NT2/D1 (cell line): ENCODE measurements at regions not wholly inside any gene's neighbourhood (a gene's known extent, or its start where the extent isn't known, plus 50 kb on each side); places are given as distances from the start of the nearest gene placed in this dataset.

Source experiments
- DNase-seq: peaks from one replicate; pipeline ENCODE4 v3.0.0-alpha.2; 2011; ENCODE audit warnings: low read depth, low spot score
- H3K27me3 ChIP-seq: 2 replicates; pipeline ENCODE4 v1.6.0; 2011; ENCODE audit warnings: mild to moderate bottlenecking; ENCODE audit not compliant: insufficient read length, insufficient read depth
- H3K36me3 ChIP-seq: 2 replicates; pipeline ENCODE4 v1.6.1; 2011; ENCODE audit warnings: mild to moderate bottlenecking, low read length, mixed read lengths; ENCODE audit not compliant: insufficient read depth, insufficient read length
- H3K4me1 ChIP-seq: 2 replicates; pipeline ENCODE4 v1.5.1; 2011; ENCODE audit not compliant: insufficient read depth, insufficient read length
- H3K4me3 ChIP-seq: 2 replicates; pipeline ENCODE4 v1.5.1; 2011; ENCODE audit warnings: low read depth; ENCODE audit not compliant: insufficient read length
- H3K9ac ChIP-seq: 2 replicates; pipeline ENCODE4 v1.6.0; 2011; ENCODE audit warnings: low read depth; ENCODE audit not compliant: insufficient read length
- H3K9me3 ChIP-seq: 2 replicates; pipeline ENCODE4 v1.5.1; 2011; ENCODE audit warnings: mild to moderate bottlenecking, low read length; ENCODE audit not compliant: insufficient read depth
- SUZ12 ChIP-seq: IDR thresholded peaks from 2 replicates; pipeline ENCODE4 v1.6.1; 2011; ENCODE audit not compliant: insufficient read length, insufficient read depth; ENCODE audit errors: extremely low read depth
- YY1 ChIP-seq: IDR thresholded peaks from 2 replicates; pipeline ENCODE4 v1.6.1; 2011; ENCODE audit not compliant: insufficient read length, insufficient read depth
- ZNF274 ChIP-seq: IDR thresholded peaks from 2 replicates; pipeline ENCODE4 v1.6.1; 2011; ENCODE audit warnings: mild to moderate bottlenecking, low read depth, low read length

DNA sequence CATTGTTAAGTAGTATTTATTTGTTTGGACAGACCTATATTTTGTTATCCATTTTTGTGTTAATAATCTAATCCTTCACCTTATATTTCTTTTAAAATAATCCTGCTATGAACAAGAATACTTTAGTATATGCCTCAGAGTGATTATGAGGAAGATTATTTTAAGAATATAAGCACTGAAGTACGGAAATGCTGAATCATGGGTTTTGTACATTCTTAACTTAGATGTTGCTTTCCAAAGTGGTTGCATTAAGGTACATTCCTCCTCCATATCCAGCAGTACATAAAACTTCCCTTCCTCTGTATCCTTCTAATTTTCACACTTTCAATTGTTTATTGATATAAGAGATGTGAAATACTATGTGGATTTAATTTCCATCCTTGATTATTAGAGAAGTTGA lies 491.4 kb upstream of the GRID2 start:
- no peak overlapping the region for H3K9ac ChIP-seq
- H3K27me3 ChIP-seq = no peaks in the 10 kb centered on the region
- H3K36me3 ChIP-seq = no peaks in the 10 kb centered on the region
- no peak overlapping the region for H3K4me3 ChIP-seq
- no peaks in the 10 kb centered on the region for H3K9me3 ChIP-seq
- no peaks in the 10 kb centered on the region for H3K4me1 ChIP-seq
- no peak for TF ChIP-seq ZNF274
- DNase-seq = no peak

- peaks cover 8% of the 10 kb centered on the region; the same call in 1 of the 2 replicates for H3K9me3 ChIP-seq
- TF ChIP-seq SUZ12 (no peak), YY1 (no peak), ZNF274 (no peak)
- H3K9ac ChIP-seq = no peak overlapping the region
- H3K27me3 ChIP-seq = no peaks in the 10 kb centered on the region
- H3K4me3 ChIP-seq = no peak overlapping the region
- no peak for DNase-seq
- no peaks in the 10 kb centered on the region for H3K4me1 ChIP-seq
- no peaks in the 10 kb centered on the region for H3K36me3 ChIP-seq
Measured at GRCh38 chr4:91824773-91825172, 479.0 kb upstream of the GRID2 start.

DNA sequence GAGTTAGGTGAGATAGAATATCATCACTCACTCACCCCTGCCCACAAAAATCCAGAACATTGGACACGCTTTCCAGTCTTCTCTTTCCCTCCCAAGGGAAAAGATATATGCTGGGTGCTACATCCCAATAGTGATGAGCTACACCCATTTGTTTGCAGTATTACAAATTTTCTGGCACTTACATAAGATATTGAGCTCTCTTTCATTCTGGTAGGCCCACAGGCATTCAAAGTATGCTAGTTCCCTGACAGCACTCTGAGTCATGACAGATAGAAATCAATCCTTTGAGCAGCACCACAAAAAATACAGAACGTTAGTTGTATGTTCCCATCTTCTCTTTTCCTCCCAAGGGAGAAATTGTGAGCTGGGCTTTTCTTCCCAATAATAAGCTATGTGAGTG lies 477.6 kb upstream of the GRID2 start:
- TF ChIP-seq YY1 (no peak), ZNF274 (no peak), SUZ12 (no peak)
- H3K9ac ChIP-seq = no peak overlapping the region
- no peaks in the 10 kb centered on the region for H3K36me3 ChIP-seq
- H3K4me3 ChIP-seq = no peak overlapping the region
- peaks cover 8% of the 10 kb centered on the region; the same call in 1 of the 2 replicates for H3K9me3 ChIP-seq
- DNase-seq = no peak
- H3K27me3 ChIP-seq = no peaks in the 10 kb centered on the region
- no peaks in the 10 kb centered on the region for H3K4me1 ChIP-seq

GRCh38 chr4:91827914-91828313 lies 475.9 kb upstream of the GRID2 start:
- Histone ChIP-seq H3K4me1 (no peaks in the 10 kb centered on the region), H3K4me3 (no peak overlapping the region), H3K27me3 (no peaks in the 10 kb centered on the region), H3K9ac (no peak overlapping the region), H3K9me3 (peaks cover 8% of the 10 kb centered on the region; the same call in 1 of the 2 replicates), H3K36me3 (no peaks in the 10 kb centered on the region)
- no peak for TF ChIP-seq YY1
- no peak for TF ChIP-seq ZNF274
- TF ChIP-seq SUZ12 = no peak
- DNase-seq = no peak

DNA sequence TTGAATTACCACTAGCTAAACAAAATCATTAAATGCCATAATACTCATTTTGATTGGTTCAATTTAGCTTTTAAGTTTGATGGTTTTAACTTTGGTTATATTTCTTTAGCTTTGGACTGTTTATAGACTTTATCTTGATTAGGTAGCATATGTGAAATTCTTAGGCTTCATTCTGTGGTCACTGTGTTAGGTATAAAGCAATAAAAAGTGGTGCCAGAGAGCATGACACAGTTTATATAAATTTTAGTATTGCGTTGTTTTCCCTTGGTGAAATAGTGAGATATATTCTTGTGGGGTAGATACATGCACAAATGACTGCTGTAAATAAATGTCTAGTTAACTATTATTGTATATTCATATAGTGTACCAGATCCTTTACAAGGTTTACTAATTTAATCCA lies 474.2 kb upstream of the GRID2 start:
- H3K4me1 ChIP-seq = no peaks in the 10 kb centered on the region
- no peak for DNase-seq
- no peak overlapping the region for H3K9ac ChIP-seq
- no peak overlapping the region for H3K4me3 ChIP-seq
- no peaks in the 10 kb centered on the region for H3K27me3 ChIP-seq
- H3K9me3 ChIP-seq = peaks cover 7% of the 10 kb centered on the region; the same call in 1 of the 2 replicates
- H3K36me3 ChIP-seq = no peaks in the 10 kb centered on the region
- TF ChIP-seq ZNF274 (no peak), SUZ12 (no peak), YY1 (no peak)

- Histone ChIP-seq H3K4me3 (no peak overlapping the region), H3K9me3 (no peaks in the 10 kb centered on the region), H3K4me1 (no peaks in the 10 kb centered on the region), H3K36me3 (no peaks in the 10 kb centered on the region), H3K27me3 (no peaks in the 10 kb centered on the region), H3K9ac (no peak overlapping the region)
- no peak for TF ChIP-seq YY1
- no peak for TF ChIP-seq ZNF274
- TF ChIP-seq SUZ12 = no peak
- DNase-seq = no peak
Measured at GRCh38 chr4:91830681-91831395, 472.9 kb upstream of the GRID2 start.

- H3K36me3 ChIP-seq = no peaks in the 10 kb centered on the region
- TF ChIP-seq SUZ12 = no peak
- TF ChIP-seq ZNF274 = no peak
- TF ChIP-seq YY1 = no peak
- no peak for DNase-seq
Measured at GRCh38 chr4:91837608-91838029, 466.1 kb upstream of the GRID2 start.

More at GRCh38 chr4:91837608-91838029, 466.1 kb upstream of the GRID2 start:
- Histone ChIP-seq H3K4me1 (no peaks in the 10 kb centered on the region), H3K9ac (no peak overlapping the region), H3K4me3 (no peak overlapping the region), H3K27me3 (no peaks in the 10 kb centered on the region), H3K9me3 (no peaks in the 10 kb centered on the region)
